ENCODE measurements at regions not wholly inside any gene's neighbourhood (a gene's known extent, or its start where the extent isn't known, plus 50 kb on each side); places are given as distances from the start of the nearest gene placed in this dataset.

- Histone ChIP-seq H3K27me3 (ENCODE audit: control insufficient read depth in 3 of 3, insufficient read depth in 3 of 3, low read length in 3 of 3) (no peaks in the 10 kb centered on the region), H3K27ac (ENCODE audit: low read depth, low read length) (no peak overlapping the region), H3K4me3 (ENCODE audit: low read length in 3 of 3) (no peak overlapping the region), H3K36me3 (ENCODE audit: control insufficient read depth in 3 of 3, insufficient read depth in 3 of 3, low read length in 3 of 3) (no peaks in the 10 kb centered on the region), H3K9ac (ENCODE audit: low read depth in 1 of 3, low read length in 3 of 3) (no peak overlapping the region), H3K4me1 (ENCODE audit: control insufficient read depth in 3 of 3, insufficient read depth in 3 of 3, low read length in 3 of 3) (no peaks in the 10 kb centered on the region), H3K9me3 (ENCODE audit: control insufficient read depth in 3 of 3, low read length in 3 of 3) (no peaks in the 10 kb centered on the region)
Observed at GRCh38 chr14:53549956-53550355, 396.8 kb upstream of the DDHD1 start.

DNA sequence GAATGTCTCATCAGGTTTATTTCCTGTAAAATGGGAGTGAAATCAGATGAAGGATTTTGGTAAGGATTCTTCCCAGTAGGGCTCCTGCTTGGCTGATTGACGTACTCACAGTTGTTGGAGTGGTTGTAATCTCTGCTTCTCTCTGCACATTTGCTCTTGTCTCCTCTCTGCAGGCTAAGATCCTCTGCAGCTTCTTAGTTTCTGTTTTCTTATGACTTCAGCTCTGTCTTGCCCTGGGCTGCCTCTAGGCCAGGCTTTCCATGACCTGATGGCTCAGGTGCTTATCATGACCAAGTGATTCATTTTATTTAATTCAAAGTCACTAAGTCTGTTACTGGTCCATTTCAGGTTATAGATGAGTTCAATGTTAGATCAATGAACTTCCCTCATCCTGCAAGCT, 394.5 kb upstream of the DDHD1 start:
- no peak overlapping the region for H3K4me3 ChIP-seq (ENCODE audit: low read length in 3 of 3)
- no peaks in the 10 kb centered on the region for H3K36me3 ChIP-seq (ENCODE audit: control insufficient read depth in 3 of 3, insufficient read depth in 3 of 3, low read length in 3 of 3)
- H3K27me3 ChIP-seq (ENCODE audit: control insufficient read depth in 3 of 3, insufficient read depth in 3 of 3, low read length in 3 of 3) = no peaks in the 10 kb centered on the region
- no peaks in the 10 kb centered on the region for H3K9me3 ChIP-seq (ENCODE audit: control insufficient read depth in 3 of 3, low read length in 3 of 3)
- H3K9ac ChIP-seq (ENCODE audit: low read depth in 1 of 3, low read length in 3 of 3) = no peak overlapping the region
- peaks cover 0 to 3% (median 0%) of the 10 kb centered on the region in 3 donors for H3K4me1 ChIP-seq (ENCODE audit: control insufficient read depth in 3 of 3, insufficient read depth in 3 of 3, low read length in 3 of 3)
- H3K27ac ChIP-seq (ENCODE audit: low read depth, low read length) = no peak overlapping the region

DNA sequence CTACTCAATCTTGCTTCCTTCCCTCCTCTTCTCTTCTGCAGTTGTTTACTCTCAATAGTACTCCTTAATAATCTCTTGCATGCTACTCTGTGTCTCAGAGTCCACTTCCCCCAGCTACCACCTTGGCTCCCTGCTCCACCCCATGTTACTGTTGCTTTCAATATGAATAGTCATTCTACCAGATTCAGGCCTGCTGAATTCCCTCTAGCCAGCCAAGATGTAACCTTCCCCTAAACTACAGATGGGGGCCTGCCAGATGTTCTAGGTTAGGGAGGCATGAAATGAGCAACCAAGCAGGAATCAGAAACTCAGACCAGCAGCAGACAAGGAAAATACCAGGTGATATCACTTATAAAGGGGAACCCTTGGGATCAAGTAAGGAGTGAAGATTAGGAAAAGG, 392.1 kb upstream of the DDHD1 start:
- Histone ChIP-seq H3K9ac (ENCODE audit: low read depth in 1 of 3, low read length in 3 of 3) (no peak overlapping the region), H3K4me3 (ENCODE audit: low read length in 3 of 3) (no peak overlapping the region), H3K27me3 (ENCODE audit: control insufficient read depth in 3 of 3, insufficient read depth in 3 of 3, low read length in 3 of 3) (no peaks in the 10 kb centered on the region), H3K4me1 (ENCODE audit: control insufficient read depth in 3 of 3, insufficient read depth in 3 of 3, low read length in 3 of 3) (peaks cover 0 to 3% (median 0%) of the 10 kb centered on the region in 3 donors), H3K9me3 (ENCODE audit: control insufficient read depth in 3 of 3, low read length in 3 of 3) (no peaks in the 10 kb centered on the region), H3K27ac (ENCODE audit: low read depth, low read length) (no peak overlapping the region), H3K36me3 (ENCODE audit: control insufficient read depth in 3 of 3, insufficient read depth in 3 of 3, low read length in 3 of 3) (no peaks in the 10 kb centered on the region)

DNA sequence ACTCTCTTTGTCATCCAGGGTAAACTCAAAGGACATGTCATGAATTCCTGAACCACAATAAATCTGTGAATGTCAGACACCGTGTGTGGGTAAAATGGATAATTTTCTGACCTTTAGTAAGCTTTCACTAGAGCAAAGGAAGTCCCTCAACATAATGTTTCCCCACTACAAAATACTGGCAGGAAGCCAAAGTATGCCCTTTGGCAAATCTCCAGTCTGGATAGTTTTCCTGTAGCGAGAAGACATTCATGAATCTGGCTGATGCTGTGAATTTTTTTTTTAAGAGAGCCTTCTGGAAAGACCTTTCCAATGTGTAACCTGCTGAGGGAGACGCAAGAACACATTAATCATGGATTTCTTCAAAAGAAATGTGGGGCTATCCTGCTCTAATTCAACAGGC, 389.6 kb upstream of the DDHD1 start:
- Histone ChIP-seq H3K9ac (ENCODE audit: low read depth in 1 of 3, low read length in 3 of 3) (no peak overlapping the region), H3K9me3 (ENCODE audit: control insufficient read depth in 3 of 3, low read length in 3 of 3) (no peaks in the 10 kb centered on the region), H3K36me3 (ENCODE audit: control insufficient read depth in 3 of 3, insufficient read depth in 3 of 3, low read length in 3 of 3) (no peaks in the 10 kb centered on the region), H3K4me1 (ENCODE audit: control insufficient read depth in 3 of 3, insufficient read depth in 3 of 3, low read length in 3 of 3) (peaks cover 0 to 8% (median 0%) of the 10 kb centered on the region in 3 donors), H3K4me3 (ENCODE audit: low read length in 3 of 3) (no peak overlapping the region), H3K27ac (ENCODE audit: low read depth, low read length) (no peak overlapping the region), H3K27me3 (ENCODE audit: control insufficient read depth in 3 of 3, insufficient read depth in 3 of 3, low read length in 3 of 3) (no peaks in the 10 kb centered on the region)

DNA sequence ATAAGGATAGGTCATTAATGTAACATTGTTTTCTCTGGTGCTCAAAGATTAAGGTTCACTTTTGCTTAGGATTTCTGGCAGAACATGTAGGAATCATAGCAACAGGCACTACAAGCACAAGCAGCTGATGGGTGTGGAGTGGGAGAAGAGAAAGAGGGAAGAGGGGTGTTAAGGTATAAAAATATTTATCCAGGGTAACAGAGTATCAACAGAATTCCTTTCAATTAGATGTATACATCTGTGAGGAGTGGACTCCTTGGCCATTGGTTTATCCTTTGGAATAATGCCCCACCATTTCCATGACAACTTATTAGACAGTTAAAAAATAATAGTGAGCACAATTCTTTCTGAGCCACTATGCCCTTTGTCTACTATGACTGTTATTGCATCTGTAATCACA, 388.3 kb upstream of the DDHD1 start:
- H3K9me3 ChIP-seq (ENCODE audit: control insufficient read depth in 3 of 3, low read length in 3 of 3) = no peaks in the 10 kb centered on the region
- no peaks in the 10 kb centered on the region for H3K27me3 ChIP-seq (ENCODE audit: control insufficient read depth in 3 of 3, insufficient read depth in 3 of 3, low read length in 3 of 3)
- H3K36me3 ChIP-seq (ENCODE audit: control insufficient read depth in 3 of 3, insufficient read depth in 3 of 3, low read length in 3 of 3) = no peaks in the 10 kb centered on the region
- no peak overlapping the region for H3K9ac ChIP-seq (ENCODE audit: low read depth in 1 of 3, low read length in 3 of 3)
- H3K4me1 ChIP-seq (ENCODE audit: control insufficient read depth in 3 of 3, insufficient read depth in 3 of 3, low read length in 3 of 3) = peaks cover 0 to 8% (median 2%) of the 10 kb centered on the region in 3 donors
- no peak overlapping the region for H3K4me3 ChIP-seq (ENCODE audit: low read length in 3 of 3)
- no peak overlapping the region for H3K27ac ChIP-seq (ENCODE audit: low read depth, low read length)

GRCh38 chr14:53539489-53540126, 386.5 kb upstream of the DDHD1 start:
- Histone ChIP-seq H3K9ac (ENCODE audit: low read depth in 1 of 3, low read length in 3 of 3) (no peak overlapping the region), H3K36me3 (ENCODE audit: control insufficient read depth in 3 of 3, insufficient read depth in 3 of 3, low read length in 3 of 3) (no peaks in the 10 kb centered on the region), H3K27ac (ENCODE audit: low read depth, low read length) (no peak overlapping the region), H3K4me1 (ENCODE audit: control insufficient read depth in 3 of 3, insufficient read depth in 3 of 3, low read length in 3 of 3) (peaks cover 0 to 8% (median 2%) of the 10 kb centered on the region in 3 donors), H3K4me3 (ENCODE audit: low read length in 3 of 3) (no peak overlapping the region), H3K9me3 (ENCODE audit: control insufficient read depth in 3 of 3, low read length in 3 of 3) (no peaks in the 10 kb centered on the region), H3K27me3 (ENCODE audit: control insufficient read depth in 3 of 3, insufficient read depth in 3 of 3, low read length in 3 of 3) (no peaks in the 10 kb centered on the region)

DNA sequence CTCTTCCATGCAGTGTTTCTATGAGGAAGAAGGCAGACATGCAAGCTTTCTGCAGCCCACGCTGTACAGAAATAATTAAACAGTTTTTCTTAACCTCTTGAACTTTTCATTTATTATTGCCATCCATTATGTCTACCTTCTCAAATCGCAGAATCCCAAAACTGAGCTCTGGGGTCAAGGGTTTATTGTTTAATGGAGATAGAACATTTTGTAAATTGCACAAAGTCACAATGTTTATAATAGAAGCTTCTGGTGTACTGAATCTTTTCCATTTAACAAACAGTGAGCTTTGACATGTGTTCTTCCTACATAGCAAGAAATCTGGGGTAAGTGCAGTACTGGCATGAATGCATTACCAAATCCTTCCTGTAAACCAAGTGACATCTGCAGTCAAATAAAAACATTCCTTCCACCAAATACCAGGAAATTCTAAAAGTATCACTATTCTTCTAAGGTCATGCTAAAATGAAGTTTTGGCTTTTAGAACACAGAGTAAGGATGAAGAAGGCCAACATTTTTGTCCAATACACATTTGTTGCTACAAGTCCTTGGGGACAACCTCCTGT, 385.3 kb upstream of the DDHD1 start:
- H3K27me3 ChIP-seq (ENCODE audit: control insufficient read depth in 3 of 3, insufficient read depth in 3 of 3, low read length in 3 of 3) = no peaks in the 10 kb centered on the region
- no peak overlapping the region for H3K4me3 ChIP-seq (ENCODE audit: low read length in 3 of 3)
- H3K9ac ChIP-seq (ENCODE audit: low read depth in 1 of 3, low read length in 3 of 3) = no peak overlapping the region
- peaks cover 0 to 8% (median 2%) of the 10 kb centered on the region in 3 donors for H3K4me1 ChIP-seq (ENCODE audit: control insufficient read depth in 3 of 3, insufficient read depth in 3 of 3, low read length in 3 of 3)
- H3K9me3 ChIP-seq (ENCODE audit: control insufficient read depth in 3 of 3, low read length in 3 of 3) = no peaks in the 10 kb centered on the region
- H3K27ac ChIP-seq (ENCODE audit: low read depth, low read length) = no peak overlapping the region
- no peaks in the 10 kb centered on the region for H3K36me3 ChIP-seq (ENCODE audit: control insufficient read depth in 3 of 3, insufficient read depth in 3 of 3, low read length in 3 of 3)

- Histone ChIP-seq H3K9ac (ENCODE audit: low read depth in 1 of 3, low read length in 3 of 3) (no peak overlapping the region), H3K27ac (ENCODE audit: low read depth, low read length) (no peak overlapping the region)
Observed at GRCh38 chr14:53537422-53538315, 384.5 kb upstream of the DDHD1 start.

DNA sequence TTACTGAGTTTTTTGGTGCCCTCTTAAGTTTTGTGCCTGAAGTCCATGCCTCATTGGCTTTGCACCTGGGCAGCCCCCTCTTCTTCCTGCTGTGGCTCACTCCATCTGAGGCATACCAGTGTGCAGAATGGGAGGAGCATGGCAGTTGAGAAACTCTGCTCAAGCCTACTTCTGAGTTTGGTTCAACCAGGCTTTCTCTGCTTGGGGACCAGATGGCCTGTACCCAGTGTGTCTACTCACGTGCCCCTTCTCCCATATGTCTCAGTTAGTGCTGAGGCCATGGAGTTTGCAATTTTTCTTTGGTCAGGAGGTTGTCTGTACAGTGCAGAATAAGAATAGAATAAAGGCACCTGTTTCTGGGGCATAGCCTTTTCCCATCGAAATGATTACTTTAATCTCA, 383.3 kb upstream of the DDHD1 start:
- H3K4me3 ChIP-seq (ENCODE audit: low read length in 3 of 3) = no peak overlapping the region
- H3K9ac ChIP-seq (ENCODE audit: low read depth in 1 of 3, low read length in 3 of 3) = no peak overlapping the region
- no peaks in the 10 kb centered on the region for H3K9me3 ChIP-seq (ENCODE audit: control insufficient read depth in 3 of 3, low read length in 3 of 3)
- no peaks in the 10 kb centered on the region for H3K36me3 ChIP-seq (ENCODE audit: control insufficient read depth in 3 of 3, insufficient read depth in 3 of 3, low read length in 3 of 3)
- no peaks in the 10 kb centered on the region for H3K27me3 ChIP-seq (ENCODE audit: control insufficient read depth in 3 of 3, insufficient read depth in 3 of 3, low read length in 3 of 3)
- peaks cover 0 to 5% (median 2%) of the 10 kb centered on the region in 3 donors for H3K4me1 ChIP-seq (ENCODE audit: control insufficient read depth in 3 of 3, insufficient read depth in 3 of 3, low read length in 3 of 3)
- no peak overlapping the region for H3K27ac ChIP-seq (ENCODE audit: low read depth, low read length)

More at GRCh38 chr14:53537422-53538315, 384.5 kb upstream of the DDHD1 start:
- peaks cover 0 to 5% (median 2%) of the 10 kb centered on the region in 3 donors for H3K4me1 ChIP-seq (ENCODE audit: control insufficient read depth in 3 of 3, insufficient read depth in 3 of 3, low read length in 3 of 3)
- H3K27me3 ChIP-seq (ENCODE audit: control insufficient read depth in 3 of 3, insufficient read depth in 3 of 3, low read length in 3 of 3) = no peaks in the 10 kb centered on the region
- no peak overlapping the region for H3K4me3 ChIP-seq (ENCODE audit: low read length in 3 of 3)
- no peaks in the 10 kb centered on the region for H3K36me3 ChIP-seq (ENCODE audit: control insufficient read depth in 3 of 3, insufficient read depth in 3 of 3, low read length in 3 of 3)
- no peaks in the 10 kb centered on the region for H3K9me3 ChIP-seq (ENCODE audit: control insufficient read depth in 3 of 3, low read length in 3 of 3)

GRCh38 chr14:53534841-53535240, 381.7 kb upstream of the DDHD1 start:
- no peaks in the 10 kb centered on the region for H3K9me3 ChIP-seq (ENCODE audit: control insufficient read depth in 3 of 3, low read length in 3 of 3)
- H3K9ac ChIP-seq (ENCODE audit: low read depth in 1 of 3, low read length in 3 of 3) = no peak overlapping the region
- H3K36me3 ChIP-seq (ENCODE audit: control insufficient read depth in 3 of 3, insufficient read depth in 3 of 3, low read length in 3 of 3) = no peaks in the 10 kb centered on the region
- no peak overlapping the region for H3K4me3 ChIP-seq (ENCODE audit: low read length in 3 of 3)
- H3K27ac ChIP-seq (ENCODE audit: low read depth, low read length) = no peak overlapping the region
- peaks cover 0 to 5% (median 2%) of the 10 kb centered on the region in 3 donors for H3K4me1 ChIP-seq (ENCODE audit: control insufficient read depth in 3 of 3, insufficient read depth in 3 of 3, low read length in 3 of 3)
- no peaks in the 10 kb centered on the region for H3K27me3 ChIP-seq (ENCODE audit: control insufficient read depth in 3 of 3, insufficient read depth in 3 of 3, low read length in 3 of 3)

Measured in skeletal muscle tissue (tissue), 3 donors.